K562 (cell line): ENCODE measurements at regions not wholly inside any gene's neighbourhood (a gene's known extent, or its start where the extent isn't known, plus 50 kb on each side); places are given as distances from the start of the nearest gene placed in this dataset.

Source experiments
- ATAC-seq: fragments of 200-7000 bp; cut with Tn5 transposase; 3 replicates; pipeline ENCODE4 v1.9.1; 2020; ENCODE audit warnings: moderate library complexity
- BruUV-seq: library from RNA; stranded (reverse); fragments of 400-500 nt; replicated peaks from 2 replicates; lab custom pipeline; 2021; lab: Mats Ljungman, UMichigan
- CTCF ChIA-PET: fragments of 300-600 bp; formaldehyde crosslinking; extraction: SDS; loops from one replicate; lab custom pipeline; 2021; ENCODE audit warnings: low intra/inter-chr PET ratio; lab: Yijun Ruan, JAX
- POLR2A ChIA-PET: fragments of 300-600, 350-650 bp; sonication (Branson Sonifier 250); formaldehyde crosslinking; extraction: SDS; loops from one replicate; lab custom pipeline; 2021; ENCODE audit warnings: antibody characterized with exemption, inconsistent platforms; lab: Yijun Ruan, JAX
- DNase-seq, 4 experiments: peaks; one replicate each; pipeline versions ENCODE4 v3.0.0 to v3.0.0-alpha.2; 2011 to 2018; ENCODE audit warnings: low spot score in 3 of 4, mixed read lengths in 3 of 4; ENCODE audit errors: extremely low read depth in 1 of 4
- FAIRE-seq: peaks from 2 replicates; lab custom pipeline; 2011; peaks lifted over from hg19 to GRCh38; lab: Jason Lieb, UNC
- H2AFZ ChIP-seq: 2 replicates; pipeline ENCODE4 v1.6.0; 2011; ENCODE audit warnings: low read depth, low read length, control low read depth, inconsistent platforms
- H3K27ac ChIP-seq: fragments of 200-600 bp; 3 replicates; pipeline ENCODE4 v1.8.0; 2011; ENCODE audit warnings: low read depth, mild to moderate bottlenecking, control low read depth, inconsistent platforms, low read length, moderate library complexity, mixed read lengths; ENCODE audit errors: extremely low read depth
- H3K27me3 ChIP-seq, 2 experiments: fragments of 300-600 bp in 1 of 2; 2 replicates in 1 of 2; 3 replicates in 1 of 2; pipeline versions ENCODE4 v1.6.0 to v1.8.0; 2011; ENCODE audit warnings: inconsistent platforms in 2 of 2, low read length in 2 of 2, mild to moderate bottlenecking in 1 of 2, mixed read lengths in 1 of 2, moderate library complexity in 1 of 2; ENCODE audit not compliant: control insufficient read depth in 2 of 2, insufficient read depth in 2 of 2
- H3K36me3 ChIP-seq: fragments of 300-600 bp; 3 replicates; pipeline ENCODE4 v1.8.0; 2011; ENCODE audit warnings: mild to moderate bottlenecking, low read length, inconsistent platforms; ENCODE audit not compliant: control insufficient read depth, insufficient read depth
- H3K4me1 ChIP-seq, 2 experiments: fragments of 200-600 bp in 1 of 2; replicated peaks in 1 of 2; 2 replicates in 1 of 2; 3 replicates in 1 of 2; pipeline versions ENCODE4 v1.5.1 to v1.8.0; 2011; ENCODE audit warnings: inconsistent platforms in 2 of 2, low read length in 2 of 2, mild to moderate bottlenecking in 1 of 2, mixed read lengths in 1 of 2, moderate library complexity in 1 of 2; ENCODE audit not compliant: control insufficient read depth in 2 of 2, insufficient read depth in 2 of 2
- H3K4me2 ChIP-seq: 2 replicates; pipeline ENCODE4 v1.6.1; 2011; ENCODE audit warnings: low read length, control low read depth, inconsistent platforms, mixed read lengths; ENCODE audit not compliant: insufficient read depth
- H3K4me3 ChIP-seq: fragments of 200-600 bp; sonication (generic), shearing (Covaris generic); 2 replicates; pipeline ENCODE4 v1.5.1; 2016; ENCODE audit warnings: control low read depth, inconsistent platforms
- H3K79me2 ChIP-seq: fragments of 200-600 bp; 3 replicates; pipeline ENCODE4 v1.8.0; 2011; ENCODE audit warnings: low read length, inconsistent platforms; ENCODE audit not compliant: control insufficient read depth, insufficient read depth
- H3K9ac ChIP-seq, 2 experiments: 2 replicates each; pipeline versions ENCODE4 v1.6.0 to v1.6.1; 2011; ENCODE audit warnings: low read depth in 2 of 2, low read length in 2 of 2, control low read depth in 1 of 2, inconsistent platforms in 1 of 2, mild to moderate bottlenecking in 1 of 2, mixed read lengths in 1 of 2; ENCODE audit not compliant: insufficient read depth in 1 of 2
- H3K9me1 ChIP-seq: one replicate; pipeline ENCODE4 v1.6.0; 2011; ENCODE audit warnings: inconsistent platforms, mild to moderate bottlenecking, low read length, moderate library complexity; ENCODE audit not compliant: control insufficient read depth, insufficient read depth
- H3K9me3 ChIP-seq: replicated peaks from 2 replicates; pipeline ENCODE4 v1.5.1; 2011; ENCODE audit warnings: low read depth, low read length, inconsistent platforms; ENCODE audit not compliant: control insufficient read depth, insufficient read depth
- H4K20me1 ChIP-seq: replicated peaks from 2 replicates; pipeline ENCODE4 v1.6.1; 2011; ENCODE audit warnings: low read length, inconsistent platforms, mixed read lengths; ENCODE audit not compliant: control insufficient read depth, insufficient read depth
- PYGO2 ChIP-seq: fragments of 450-650 bp; IDR thresholded peaks from 2 replicates; pipeline ENCODE4 v1.6.1; 2016; ENCODE audit warnings: mild to moderate bottlenecking, missing genetic modification characterization, moderate library complexity, missing compliant biosample characterization
- RAD21 ChIP-seq, 2 experiments: fragments of 250-450 bp in 1 of 2; fragments of 450-650 bp in 1 of 2; sonication (Bioruptor Pico) in 1 of 2; formaldehyde crosslinking in 1 of 2; IDR thresholded peaks in 1 of 2; conservative IDR thresholded peaks in 1 of 2; 2 replicates each; pipeline versions ENCODE4 v1.4.0 to v1.8.0; 2020 to 2022; ENCODE audit warnings: mild to moderate bottlenecking in 2 of 2, moderate library complexity in 1 of 2
- REST ChIP-seq, 2 experiments: fragments of 450-650 bp; formaldehyde crosslinking in 1 of 2; IDR thresholded peaks; 2 replicates each; pipeline versions ENCODE4 v1.4.0 to v1.6.1; 2014 to 2020; ENCODE audit warnings: mild to moderate bottlenecking in 2 of 2, borderline replicate concordance in 1 of 2, low read depth in 1 of 2
- WGBS: fragments of 100-300 bp; shearing (Covaris generic); methylation state at CpG from one replicate; pipeline ENCODE4 v1.1.6; 2016; ENCODE audit warnings: low coverage, mixed read lengths; ENCODE audit not compliant: insufficient coverage; ENCODE audit errors: missing lambda C conversion rate; 5-methylcytosine and 5-hydroxymethylcytosine counted together
- in situ Hi-C: fragments of 300-500 bp; cut with MboI; formaldehyde crosslinking; loops from 4 replicates; pipeline ENCODE4 v1.15.0; 2018; ENCODE audit warnings: inconsistent platforms, mixed read lengths
- intact Hi-C: fragments of 100-400 bp; cut with micrococcal nuclease; formaldehyde crosslinking; loops from 2 replicates; pipeline ENCODE4 v1.14.2; 2022

GRCh38 chr5:54758038-54758437 lies 227.4 kb downstream of the ESM1 start:
- no peaks in the 10 kb centered on the region for H3K79me2 ChIP-seq
- H3K4me3 ChIP-seq, result no peak overlapping the region
- in situ Hi-C loops, result no loop called here
- FAIRE-seq (peak; percentile 57), ATAC-seq (no peak; the same call in 2 of the 3 replicates), DNase-seq (no peak)
- 0 out of 2 replicates have a peak overlapping the region, but pooled peaks have one; percentile 0 for H2AFZ ChIP-seq
- intact Hi-C loops, result no loop called here
- no TSS peak for BruUV-seq
- H4K20me1 ChIP-seq, result no peaks in the 10 kb centered on the region
- no peaks in the 10 kb centered on the region for H3K9me3 ChIP-seq
- H3K4me2 ChIP-seq, result no peak overlapping the region
- POLR2A ChIA-PET, result no interaction called here
- CTCF ChIA-PET, result no interaction called here
- no peaks in the 10 kb centered on the region for H3K36me3 ChIP-seq
- peak; percentile 5; the same call in 1 of the 2 replicates for TF ChIP-seq REST (IDR thresholded peaks at IDR 0.05; ENCODE audit: borderline replicate concordance)
- TF ChIP-seq REST (CRISPR knock-in tag; IDR thresholded peaks at IDR 0.05; ENCODE audit: low read depth), result no peak
- no peak for TF ChIP-seq PYGO2 (tag)
- TF ChIP-seq RAD21 (CRISPR knock-in tag; conservative IDR thresholded peaks at IDR 0.05 in 1 of 2, IDR thresholded peaks at IDR 0.05 in 1 of 2), result peak in 1 of 2 experiments; percentile 29; a peak in 2 of 4 replicates
- TF ChIP-seq, all 486 proteins: peak for 2
- no peaks in the 10 kb centered on the region; a peak in 1 of 5 replicates for H3K4me1 ChIP-seq
- no peak overlapping the region for H3K9ac ChIP-seq
- WGBS, result 9% methylated on average over 4 of the region's 4 CpGs
- no peak overlapping the region for H3K27ac ChIP-seq
- H3K9me1 ChIP-seq, result no peaks in the 10 kb centered on the region
- H3K27me3 ChIP-seq, result peaks cover 0 to 2% of the 10 kb centered on the region in 2 experiments; a peak in 1 of 5 replicates
